ENCODE measurements at regions not wholly inside any gene's neighbourhood (a gene's known extent, or its start where the extent isn't known, plus 50 kb on each side); places are given as distances from the start of the nearest gene placed in this dataset.

- intact Hi-C loops (cut with DNase I), result no loop called here
- no peak for TF ChIP-seq CTCF (IDR thresholded peaks at IDR 0.05)
Observed at GRCh38 chr12:78306236-78306635, 475.5 kb downstream of the NAV3 start.

GRCh38 chr12:78308701-78309100 lies 478.0 kb downstream of the NAV3 start:
- TF ChIP-seq CTCF (IDR thresholded peaks at IDR 0.05), result no peak
- Histone ChIP-seq H3K4me3 (no peak overlapping the region), H3K27ac (no peak overlapping the region), H3K9me3 (no peaks in the 10 kb centered on the region), H3K4me1 (no peaks in the 10 kb centered on the region), H3K36me3 (no peaks in the 10 kb centered on the region), H3K27me3 (no peaks in the 10 kb centered on the region)
- no peak for ATAC-seq
- intact Hi-C loops (cut with DNase I), result no loop called here
- no peak for DNase-seq

More at GRCh38 chr12:78306236-78306635, 475.5 kb downstream of the NAV3 start:
- no peak for DNase-seq
- Histone ChIP-seq H3K4me3 (no peak overlapping the region), H3K27ac (no peak overlapping the region), H3K9me3 (no peaks in the 10 kb centered on the region), H3K4me1 (no peaks in the 10 kb centered on the region), H3K27me3 (no peaks in the 10 kb centered on the region), H3K36me3 (no peaks in the 10 kb centered on the region)
- ATAC-seq, result no peak

GRCh38 chr12:78315028-78315427 lies 484.3 kb downstream of the NAV3 start:
- TF ChIP-seq CTCF (IDR thresholded peaks at IDR 0.05), result no peak
- Histone ChIP-seq H3K27ac (no peak overlapping the region), H3K4me3 (no peak overlapping the region), H3K27me3 (no peaks in the 10 kb centered on the region), H3K9me3 (no peaks in the 10 kb centered on the region), H3K4me1 (no peaks in the 10 kb centered on the region), H3K36me3 (no peaks in the 10 kb centered on the region)
- DNase-seq (no peak), ATAC-seq (no peak)
- intact Hi-C loops (cut with DNase I), result no loop called here

GRCh38 chr12:78316136-78316535 lies 485.4 kb downstream of the NAV3 start:
- Histone ChIP-seq H3K4me3 (no peak overlapping the region), H3K9me3 (no peaks in the 10 kb centered on the region), H3K27ac (no peak overlapping the region), H3K27me3 (no peaks in the 10 kb centered on the region), H3K36me3 (no peaks in the 10 kb centered on the region), H3K4me1 (no peaks in the 10 kb centered on the region)
- intact Hi-C loops (cut with DNase I), result no loop called here
- no peak for DNase-seq
- TF ChIP-seq CTCF (IDR thresholded peaks at IDR 0.05), result no peak
- ATAC-seq, result no peak

- no peak for DNase-seq
- ATAC-seq, result no peak
- no peak overlapping the region for H3K4me3 ChIP-seq
- intact Hi-C loops (cut with DNase I), result no loop called here
- H3K36me3 ChIP-seq, result no peaks in the 10 kb centered on the region
- no peaks in the 10 kb centered on the region for H3K9me3 ChIP-seq
- no peaks in the 10 kb centered on the region for H3K27me3 ChIP-seq
- no peak overlapping the region for H3K27ac ChIP-seq
- no peak for TF ChIP-seq CTCF (IDR thresholded peaks at IDR 0.05)
- no peaks in the 10 kb centered on the region for H3K4me1 ChIP-seq
Observed at GRCh38 chr12:78316631-78317468, 486.2 kb downstream of the NAV3 start.

Measured in left lung (tissue), 4 donors.